ENCODE measurements at regions not wholly inside any gene's neighbourhood (a gene's known extent, or its start where the extent isn't known, plus 50 kb on each side); places are given as distances from the start of the nearest gene placed in this dataset.

DNA sequence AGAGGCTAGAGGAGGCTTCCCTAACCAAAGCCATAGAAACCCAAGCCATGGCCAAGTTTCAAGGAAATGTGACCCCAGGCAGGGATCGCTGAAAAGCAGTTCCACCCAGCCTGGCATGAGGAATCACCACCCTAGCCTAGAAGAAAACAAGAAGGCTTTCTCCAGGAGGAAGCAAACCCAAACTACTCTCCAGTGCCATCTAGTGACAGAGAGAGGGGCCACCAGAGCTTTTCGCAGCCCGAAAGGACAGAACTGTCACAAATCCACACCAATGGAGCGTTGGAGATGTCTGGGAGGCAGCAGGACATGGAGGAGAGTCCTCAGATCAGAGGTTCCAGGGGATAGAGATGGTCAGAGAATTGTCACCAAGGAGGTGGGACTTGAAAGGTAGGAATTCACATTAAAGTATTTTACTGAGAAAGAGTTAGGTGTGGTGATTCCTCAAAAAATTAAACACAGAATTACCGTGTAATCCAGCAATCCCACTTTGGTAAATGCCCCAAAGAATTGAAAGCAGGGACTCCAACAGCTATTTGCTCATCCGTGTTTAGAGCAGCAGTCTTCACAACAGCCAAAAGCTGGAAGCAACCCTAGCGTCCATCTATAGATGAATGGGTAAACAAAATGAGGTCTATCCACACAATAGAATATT, 67.3 kb upstream of the NUP50 start:
- peak; percentile 52 for DNase-seq (ENCODE audit: low spot score)

DNA sequence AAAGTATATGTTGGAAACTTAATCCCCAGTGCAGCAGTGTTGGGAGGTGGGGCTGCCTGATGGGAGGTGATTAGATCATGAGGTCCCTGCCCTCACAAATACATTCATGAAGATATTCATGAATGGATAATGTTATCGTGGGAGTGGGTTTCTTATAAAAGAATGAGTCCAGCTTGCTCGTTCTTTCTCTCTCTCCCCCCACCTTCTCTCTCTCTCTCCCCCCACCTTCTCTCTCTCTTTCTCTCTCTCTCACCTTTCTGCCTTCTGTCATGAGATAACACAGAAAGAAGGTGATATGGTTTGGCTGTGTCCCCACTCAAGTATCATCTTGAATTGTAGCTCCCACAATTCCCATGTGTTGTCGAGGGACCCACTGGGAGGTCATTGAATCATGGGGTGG, 66.7 kb upstream of the NUP50 start:
- DNase-seq (ENCODE audit: low spot score): no peak

DNA sequence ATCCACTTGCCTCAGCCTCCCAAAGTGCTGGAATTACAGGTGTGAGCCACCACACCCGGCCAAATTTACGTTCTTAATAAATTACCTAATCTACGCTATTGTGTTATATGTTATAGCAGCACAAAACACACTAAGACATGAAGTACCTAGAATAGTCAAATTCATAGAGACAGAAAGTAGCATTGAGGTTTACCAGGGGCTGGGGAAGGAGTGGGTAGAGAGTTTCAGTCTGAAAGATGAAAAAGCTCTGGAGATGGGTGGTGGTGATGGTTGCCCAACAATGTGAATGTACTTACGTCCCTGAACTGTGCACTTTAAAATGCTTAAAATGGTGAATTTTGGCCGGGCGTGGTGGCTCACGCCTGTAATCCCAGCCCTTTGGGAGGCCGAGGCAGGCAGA, 65.7 kb upstream of the NUP50 start:
- no peak for DNase-seq (ENCODE audit: low spot score)

DNA sequence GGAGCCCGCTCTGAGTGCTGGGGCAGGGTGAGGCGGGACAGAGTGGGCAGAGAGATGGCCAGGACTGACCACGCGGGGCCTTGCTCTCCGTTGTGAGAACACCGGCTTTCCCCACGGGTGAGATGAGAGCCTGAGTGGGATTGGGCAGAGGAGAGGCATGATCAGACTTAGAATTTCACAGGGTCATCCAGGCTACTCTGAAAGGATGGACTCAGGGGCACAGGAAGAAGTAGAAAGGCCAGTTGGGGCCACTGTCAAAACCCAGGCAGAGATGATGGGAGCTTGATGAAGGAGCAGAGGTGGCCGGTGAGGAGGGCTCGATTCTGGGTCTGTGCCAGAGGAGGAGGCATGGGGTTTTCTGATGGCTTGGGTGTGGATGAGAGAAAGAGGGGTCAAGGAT, 63.8 kb upstream of the NUP50 start:
- DNase-seq (ENCODE audit: low spot score): no peak

DNA sequence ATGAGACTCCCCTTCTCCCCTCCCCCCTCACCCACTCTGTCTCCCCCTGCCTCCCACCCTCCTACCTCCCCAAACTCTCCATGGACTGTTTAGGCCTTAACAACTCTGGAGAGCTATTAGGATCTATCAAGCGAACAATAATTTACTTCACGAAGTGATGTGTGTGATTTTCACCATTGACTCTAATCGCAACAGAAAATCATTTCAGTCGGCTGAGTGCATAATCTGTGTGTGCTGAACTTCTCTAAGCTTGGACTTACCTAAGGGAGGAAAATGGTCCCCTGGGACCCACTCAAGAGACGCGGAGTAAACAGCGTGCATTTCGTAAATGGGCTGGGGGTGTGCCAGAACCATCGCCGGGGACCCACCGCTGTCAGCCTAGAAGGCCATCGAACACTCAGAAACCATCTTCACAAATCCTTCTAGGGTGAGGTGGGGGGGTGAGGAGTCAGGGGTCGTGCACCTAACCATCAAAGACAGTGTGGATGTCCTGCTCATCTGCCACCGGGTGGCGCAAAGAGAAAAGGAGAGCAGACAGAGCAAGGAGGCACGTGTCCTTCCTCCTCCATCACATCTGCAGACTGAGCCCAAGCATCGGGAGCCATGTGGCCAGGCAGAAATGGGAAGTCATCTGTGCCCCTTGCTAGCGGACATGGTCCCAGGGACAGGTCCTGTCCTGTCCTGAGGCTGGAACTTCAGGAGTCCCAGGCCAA, 62.1 kb upstream of the NUP50 start:
- peak; percentile 69 for DNase-seq (ENCODE audit: low spot score)

DNA sequence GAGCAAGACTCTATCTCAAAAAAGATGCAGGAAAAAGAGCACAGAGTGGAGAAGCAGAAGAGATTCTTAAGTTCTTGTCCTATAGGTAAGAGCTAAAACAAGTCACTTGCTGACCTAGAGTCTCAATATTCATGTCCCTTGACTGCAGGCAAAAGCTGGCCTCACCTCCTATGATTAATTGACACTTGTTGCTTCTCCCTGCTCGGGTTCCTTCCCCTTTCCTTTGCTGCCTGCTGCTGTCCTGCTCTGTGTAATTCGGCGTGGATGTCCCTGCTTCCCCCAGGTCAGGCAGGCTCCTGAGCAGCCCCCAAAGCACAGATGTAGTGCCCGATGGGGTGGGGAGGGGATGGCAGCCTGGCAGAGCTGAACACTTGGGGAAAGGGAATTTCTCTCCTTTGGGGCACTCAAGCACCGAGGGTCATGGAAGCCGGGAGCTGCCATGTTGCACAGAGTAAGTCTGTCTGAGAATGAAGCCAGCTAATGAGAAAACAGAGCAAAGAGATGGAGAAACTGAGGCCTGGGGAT, 60.8 kb upstream of the NUP50 start:
- no peak for DNase-seq (ENCODE audit: low spot score)

DNA sequence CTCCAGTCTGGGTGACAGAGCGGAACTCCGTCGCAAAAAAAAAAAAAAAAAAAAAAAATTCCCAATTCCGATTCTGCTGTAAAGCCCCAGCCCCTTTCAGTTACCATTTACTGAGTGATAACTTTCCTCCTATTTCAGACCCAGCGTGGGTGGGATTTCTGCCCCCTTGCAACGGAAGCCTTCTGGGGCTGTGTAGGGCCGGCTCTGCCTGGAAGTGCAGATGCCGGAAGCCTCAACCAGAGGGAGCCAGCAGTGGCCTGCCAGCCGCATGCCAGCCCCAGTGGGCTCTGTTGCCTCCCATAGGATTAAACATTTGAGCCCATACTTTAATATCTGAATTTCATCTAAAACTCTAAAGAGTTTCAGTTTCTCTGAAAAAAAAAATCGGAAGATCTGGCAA, 60.0 kb upstream of the NUP50 start:
- no peak for DNase-seq (ENCODE audit: low spot score)

DNA sequence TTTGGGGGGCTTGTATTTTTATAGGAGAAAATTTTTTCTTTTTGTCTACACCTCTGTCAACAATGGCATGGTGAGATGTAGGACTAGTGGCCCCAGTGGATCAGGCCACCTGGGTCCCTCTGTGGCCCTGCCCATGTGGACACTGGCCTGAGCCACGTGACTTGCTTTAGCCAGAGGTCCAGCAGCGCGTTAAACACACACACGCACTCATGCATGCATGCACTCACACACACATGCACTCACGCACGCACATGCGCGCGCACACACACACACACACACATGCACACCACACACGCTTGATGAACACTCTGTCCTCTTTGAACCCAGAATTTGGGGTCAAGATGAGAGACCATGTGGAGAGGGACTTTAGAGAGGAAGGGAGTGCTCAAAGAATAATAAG, 59.4 kb upstream of the NUP50 start:
- no peak for DNase-seq (ENCODE audit: low spot score)

DNA sequence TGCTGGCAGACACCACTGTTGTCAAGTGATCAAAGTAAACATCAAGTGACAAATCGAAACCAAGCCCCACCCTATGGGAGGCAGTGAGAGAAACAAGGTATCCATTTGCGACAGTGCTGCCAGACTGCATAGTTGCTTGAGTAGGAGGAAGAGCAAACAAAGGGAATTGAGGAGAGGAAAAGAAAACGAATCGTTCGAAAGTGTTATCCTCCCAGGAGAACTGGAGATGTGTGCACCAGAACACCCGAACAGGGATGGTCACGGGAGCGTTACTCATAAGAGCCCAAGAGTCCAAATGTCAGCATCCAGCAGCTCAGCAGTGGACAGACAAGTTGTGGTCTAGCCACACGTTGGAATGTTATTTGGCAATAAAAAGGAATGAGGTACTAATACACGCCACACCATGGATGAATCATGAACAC, 58.4 kb upstream of the NUP50 start:
- DNase-seq (ENCODE audit: low spot score): peak; percentile 91

DNA sequence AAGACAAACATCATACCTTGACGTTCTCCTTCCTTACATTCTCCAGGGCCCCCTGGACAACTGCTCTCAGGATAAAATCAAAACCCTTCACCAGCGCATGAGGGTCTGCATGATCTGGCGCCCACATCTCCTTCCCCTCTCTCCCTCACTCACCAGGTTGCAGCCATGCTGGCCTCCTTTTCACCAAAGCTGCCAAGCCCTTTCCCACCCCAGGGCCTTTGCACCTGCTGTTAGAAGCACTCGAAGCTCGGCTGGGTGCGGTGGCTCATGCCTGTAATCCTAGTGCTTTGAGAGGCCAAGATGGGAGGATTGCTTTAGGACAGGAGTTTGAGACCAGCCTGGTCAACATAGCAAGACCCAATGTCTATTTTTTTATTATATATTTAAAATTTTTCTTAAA, 56.1 kb upstream of the NUP50 start:
- no peak for DNase-seq (ENCODE audit: low spot score)

DNA sequence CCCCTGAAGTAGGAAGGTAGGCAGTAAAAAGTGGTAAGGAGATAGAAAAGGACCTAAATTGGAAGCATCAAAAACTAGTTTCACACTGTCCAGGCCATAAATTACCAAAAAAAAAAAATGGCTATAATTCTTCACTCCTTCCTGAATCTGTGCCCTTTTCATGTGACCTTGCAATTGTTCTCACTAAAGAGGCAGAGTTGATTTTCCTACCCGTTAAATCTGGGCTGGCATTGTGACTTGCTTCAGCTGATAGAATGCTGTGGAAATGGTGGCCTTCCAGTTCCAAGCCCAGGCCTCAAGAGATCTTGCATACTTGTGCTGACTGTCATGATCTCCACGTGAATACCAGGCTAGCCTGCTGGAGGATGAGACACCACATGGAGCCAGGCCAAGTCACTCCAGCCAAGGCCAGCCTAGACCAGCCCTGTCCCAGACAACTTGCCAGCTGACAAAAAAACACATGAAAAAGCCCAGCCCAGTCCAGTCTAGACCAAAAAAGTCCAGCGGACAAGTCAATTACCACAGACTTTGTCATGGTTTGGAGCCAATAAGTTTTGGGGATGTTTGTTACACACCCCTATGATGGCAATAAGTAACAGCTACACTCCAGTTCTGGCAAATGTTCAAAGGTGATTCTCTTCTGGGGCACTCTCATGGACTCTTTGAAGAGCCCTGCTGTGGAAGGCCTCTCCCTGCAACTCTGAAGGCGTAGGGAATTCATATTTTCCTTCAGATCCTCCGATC, 51.4 kb upstream of the NUP50 start:
- DNase-seq (ENCODE audit: low spot score): no peak

All from SW480 (cell line).